HG03460 (cell line): ENCODE measurements at regions not wholly inside any gene's neighbourhood (a gene's known extent, or its start where the extent isn't known, plus 50 kb on each side); places are given as distances from the start of the nearest gene placed in this dataset.

Experiments used
- ATAC-seq: cut with Tn5 transposase; IDR thresholded peaks from one replicate; pipeline ENCODE4 v1.9.1; 2021; ENCODE audit not compliant: unreplicated experiment

DNA sequence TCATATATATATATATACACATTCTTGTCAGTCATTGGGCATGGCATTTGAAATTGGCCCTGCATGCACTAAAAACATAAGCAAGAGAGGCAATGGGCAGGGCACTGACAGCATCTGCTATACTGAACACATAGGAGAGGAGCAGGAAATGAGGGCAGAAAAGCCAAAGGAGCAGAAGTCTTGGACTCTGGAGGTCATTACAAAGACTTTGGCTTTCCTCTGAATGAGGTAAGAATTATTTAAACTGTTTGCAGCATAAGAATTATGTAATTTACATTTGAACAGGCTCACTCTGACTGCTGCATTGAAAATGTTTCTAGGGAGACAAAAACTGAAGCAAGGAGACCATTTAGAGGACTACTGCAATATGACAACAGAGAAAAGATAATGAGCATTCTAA, 396.5 kb downstream of the PRDM5 start:
- ATAC-seq = no peak

DNA sequence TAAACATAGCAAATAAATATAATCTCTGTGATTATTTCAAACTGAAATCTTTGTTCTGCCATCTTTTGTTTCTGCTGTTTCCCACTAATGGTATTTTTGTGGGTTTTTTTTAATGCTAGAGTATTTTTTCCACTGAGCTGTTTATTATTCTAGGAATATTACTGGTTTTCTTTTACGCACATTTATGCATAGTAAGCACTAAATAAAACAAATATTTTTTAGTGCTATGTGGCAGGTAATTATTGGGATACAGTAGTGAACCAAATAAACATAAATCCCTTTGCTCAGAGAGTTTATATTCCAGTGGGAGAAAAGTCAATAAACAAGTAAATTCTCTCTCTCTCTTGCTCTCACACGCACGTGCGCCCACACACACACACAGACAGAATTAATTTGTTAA, 397.4 kb downstream of the PRDM5 start:
- ATAC-seq = no peak

DNA sequence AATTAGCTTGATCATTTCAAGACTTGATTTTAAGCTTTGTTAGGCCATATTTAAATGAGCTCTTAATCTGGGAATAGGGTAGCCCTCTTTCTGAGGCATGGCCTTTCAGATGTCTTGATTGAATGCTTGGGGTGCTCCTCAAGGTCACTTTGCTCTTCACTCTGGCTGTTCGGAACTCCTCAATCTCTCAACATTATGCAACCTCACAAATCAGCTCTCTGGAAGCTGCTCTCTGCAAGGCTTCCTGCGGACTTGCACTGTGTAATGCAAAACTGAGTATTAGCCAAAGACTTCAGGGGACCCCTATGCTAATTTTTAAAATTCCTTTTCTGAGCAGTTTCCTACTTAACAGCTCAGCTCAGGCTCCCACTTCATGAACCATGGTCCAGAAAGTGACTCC, 398.3 kb downstream of the PRDM5 start:
- no peak for ATAC-seq

DNA sequence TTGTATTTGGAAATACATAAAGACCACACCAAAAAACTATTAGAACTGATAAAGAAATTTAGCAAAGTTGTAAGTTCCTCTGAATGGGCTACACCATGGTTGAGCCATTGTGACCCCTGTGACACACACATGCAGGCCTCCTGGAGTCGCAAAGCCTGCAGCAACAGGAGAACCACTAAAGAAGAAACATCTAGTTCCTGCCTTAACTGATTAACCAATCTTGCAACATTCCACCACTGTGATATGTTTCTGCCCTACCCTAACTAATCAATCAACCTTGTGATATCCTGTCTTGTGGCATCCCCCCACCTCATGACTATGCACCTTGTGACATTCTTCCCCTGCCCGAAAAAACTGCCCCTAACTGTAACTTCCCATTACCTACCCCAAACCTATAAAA, 401.8 kb downstream of the PRDM5 start:
- ATAC-seq = no peak

DNA sequence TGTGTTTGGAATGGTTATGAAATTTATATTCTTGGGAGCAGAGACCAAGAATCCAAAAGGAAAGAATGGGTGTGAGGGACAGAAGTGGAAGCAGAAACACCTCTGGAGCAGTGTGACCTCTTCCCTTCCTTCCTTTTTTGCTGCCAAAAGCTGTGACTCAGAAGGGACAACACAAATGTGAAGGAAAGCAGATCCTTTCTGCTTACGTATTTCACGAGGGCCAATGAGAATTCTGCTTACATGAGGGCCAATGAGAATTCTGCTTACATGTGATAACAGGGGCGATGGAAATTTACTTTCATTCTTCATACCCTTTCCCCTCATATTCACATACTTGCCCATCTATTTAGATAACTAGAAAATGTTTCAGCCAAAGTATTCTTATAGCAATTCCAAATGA, 404.6 kb downstream of the PRDM5 start:
- no peak for ATAC-seq

DNA sequence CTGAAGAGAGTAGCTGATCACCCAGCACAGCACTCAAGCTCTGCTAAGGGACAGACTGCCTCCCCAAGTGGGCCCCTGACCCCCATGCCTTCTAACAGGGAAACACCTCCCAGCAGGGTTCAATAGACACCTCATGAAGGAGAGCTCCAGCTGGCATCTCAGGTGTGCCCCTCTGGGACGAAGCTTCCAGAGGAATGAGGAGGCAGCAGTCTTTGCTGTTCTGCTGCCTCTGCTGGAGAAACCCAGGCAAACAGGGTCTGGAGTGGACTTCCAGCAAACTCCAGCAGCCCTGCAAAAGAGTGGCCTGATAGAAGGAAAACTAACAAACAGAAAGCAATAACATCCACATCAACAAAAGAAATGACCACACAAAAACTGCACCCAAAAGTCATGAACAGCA, 412.8 kb downstream of the PRDM5 start:
- no peak for ATAC-seq

DNA sequence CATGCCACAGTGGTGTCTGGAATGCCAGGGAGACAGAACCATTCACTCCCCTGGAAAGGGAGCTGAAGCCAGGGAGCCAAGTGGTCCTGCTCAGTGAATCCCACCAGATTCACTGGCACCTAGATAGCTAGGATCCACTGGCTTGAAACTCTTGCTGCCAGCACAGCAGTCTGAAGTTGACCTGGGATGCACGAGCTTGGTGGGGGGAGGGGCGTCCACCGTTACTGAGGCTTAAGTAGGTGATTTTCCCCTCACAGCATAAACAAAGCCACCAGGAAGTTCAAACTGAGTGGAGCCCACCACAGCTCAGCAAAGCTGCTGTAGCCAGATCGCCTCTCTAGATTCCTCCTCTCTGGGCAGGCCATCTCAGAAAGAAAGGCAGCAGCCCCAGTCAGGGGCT, 413.3 kb downstream of the PRDM5 start:
- no peak for ATAC-seq

DNA sequence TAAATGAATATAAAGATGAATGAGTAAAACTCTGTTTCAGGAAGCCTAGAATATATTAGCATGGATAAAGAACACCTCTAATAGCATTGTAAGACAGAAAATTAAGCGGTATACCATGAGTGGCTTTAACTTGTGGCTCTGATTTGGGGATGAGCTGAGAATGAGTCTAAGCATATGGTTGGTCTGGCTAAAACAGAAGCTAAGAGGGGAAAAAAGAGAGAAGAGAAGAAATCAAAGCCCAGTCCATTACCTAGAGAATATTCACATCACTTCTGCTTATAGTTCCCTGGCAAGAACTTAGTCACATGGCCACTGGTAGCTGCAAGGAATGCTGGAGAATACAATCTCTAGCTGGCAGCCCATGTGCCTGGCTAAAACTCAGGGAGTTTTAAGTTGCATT, 414.5 kb downstream of the PRDM5 start:
- no peak for ATAC-seq

DNA sequence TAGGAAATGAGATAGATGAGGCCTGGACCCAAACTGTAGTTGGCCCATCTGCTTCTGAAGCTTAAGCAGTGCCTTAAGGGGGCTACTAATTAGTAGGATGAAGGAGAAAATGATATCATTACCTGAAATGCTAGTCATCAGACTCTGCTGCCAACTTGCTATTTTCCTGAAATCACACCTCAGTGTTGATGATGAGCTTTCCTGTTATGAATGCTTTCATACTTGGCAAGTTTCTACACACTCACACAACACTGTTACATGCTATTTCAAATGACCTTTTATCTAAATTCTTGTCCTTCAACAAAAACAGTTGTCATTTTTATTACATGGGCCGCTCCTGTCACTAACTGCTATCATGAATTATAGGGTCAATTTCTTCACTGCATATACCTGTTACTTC, 416.0 kb downstream of the PRDM5 start:
- no peak for ATAC-seq

DNA sequence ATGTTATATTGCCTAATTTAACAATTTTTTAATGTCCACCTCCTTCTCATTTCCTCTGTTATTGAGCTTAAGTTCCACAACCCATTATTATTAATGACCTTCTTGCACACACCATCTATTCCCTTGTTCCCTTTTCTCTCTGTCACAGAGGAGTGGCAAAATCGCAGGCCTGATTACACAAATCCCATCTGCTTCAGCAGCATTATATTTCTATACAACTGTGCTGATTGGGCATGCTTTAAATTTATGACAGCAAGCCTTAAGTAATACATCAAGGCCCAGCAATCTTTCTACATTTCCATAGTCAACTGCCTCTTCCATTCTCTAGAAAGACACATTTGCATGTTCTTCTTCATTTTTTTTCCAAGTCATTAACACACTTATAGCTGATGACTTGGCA, 423.8 kb downstream of the PRDM5 start:
- ATAC-seq = no peak

DNA sequence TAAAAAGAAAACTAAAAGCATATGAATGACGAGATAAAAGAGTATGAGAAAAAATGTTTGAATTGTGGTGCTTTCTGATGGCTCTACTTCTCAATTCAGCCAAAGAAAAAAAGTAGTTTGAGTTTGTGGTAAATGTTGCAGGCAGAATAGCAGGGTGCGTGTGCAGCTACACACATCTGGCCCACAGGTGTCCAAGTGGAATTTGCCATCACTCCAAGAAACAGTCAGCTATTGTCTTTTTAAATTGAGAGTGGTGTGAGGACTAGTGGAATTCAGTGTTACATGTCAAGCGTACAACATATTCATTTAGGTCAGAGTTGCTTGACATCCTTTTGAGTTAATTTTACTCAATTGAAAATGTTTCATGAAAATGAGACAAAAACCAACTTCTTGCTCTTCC, 424.8 kb upstream of the MAD2L1 start:
- no peak for ATAC-seq

DNA sequence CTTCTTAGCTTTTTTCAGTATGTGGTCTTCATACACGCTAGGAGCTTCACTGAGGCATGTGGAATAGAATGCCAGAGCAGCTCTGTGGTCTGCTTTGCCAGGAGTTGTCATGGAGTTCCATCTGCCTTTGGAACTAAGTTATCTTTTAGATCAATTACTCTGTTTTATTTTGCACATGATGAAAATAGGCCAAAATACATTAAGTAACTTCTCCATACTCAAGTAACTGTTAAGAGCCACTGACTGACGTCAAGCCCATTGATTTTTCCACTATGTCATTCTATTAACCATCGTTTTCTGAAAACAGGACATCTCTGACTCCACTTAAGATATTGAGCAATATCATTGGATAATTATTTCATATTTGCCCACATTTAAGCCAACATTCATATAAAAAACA, 415.1 kb upstream of the MAD2L1 start:
- no peak for ATAC-seq

DNA sequence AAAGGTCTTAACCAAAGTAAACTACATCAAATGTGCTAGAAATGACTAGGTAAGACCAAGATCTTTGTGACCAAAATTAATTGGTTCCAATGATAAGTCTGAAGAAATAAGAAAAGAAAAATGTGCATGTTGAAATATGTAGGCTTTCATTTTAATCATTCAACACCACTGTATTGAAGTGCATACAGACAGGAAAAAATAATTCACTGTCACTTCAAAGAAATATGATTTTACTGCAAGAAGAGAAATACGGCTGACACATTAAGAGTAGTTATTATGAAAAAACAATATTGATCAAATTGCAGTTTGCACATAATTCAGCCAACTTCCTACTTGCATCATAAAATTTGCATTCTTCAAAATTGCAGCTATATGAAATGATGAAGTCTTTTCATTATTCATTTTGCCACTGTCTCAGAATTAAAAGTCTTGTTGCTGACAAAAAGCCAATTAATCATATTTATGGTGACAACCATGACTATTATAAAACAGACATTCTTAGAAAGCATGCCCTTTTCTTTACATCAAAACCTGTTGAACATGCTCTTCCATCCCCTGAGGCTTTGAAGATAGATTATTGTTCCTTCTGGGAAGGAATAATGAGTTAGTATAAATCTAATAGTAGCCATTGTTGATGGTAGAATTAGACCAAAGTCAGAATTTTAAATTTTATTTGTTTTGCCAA, 405.9 kb upstream of the MAD2L1 start:
- ATAC-seq = no peak

DNA sequence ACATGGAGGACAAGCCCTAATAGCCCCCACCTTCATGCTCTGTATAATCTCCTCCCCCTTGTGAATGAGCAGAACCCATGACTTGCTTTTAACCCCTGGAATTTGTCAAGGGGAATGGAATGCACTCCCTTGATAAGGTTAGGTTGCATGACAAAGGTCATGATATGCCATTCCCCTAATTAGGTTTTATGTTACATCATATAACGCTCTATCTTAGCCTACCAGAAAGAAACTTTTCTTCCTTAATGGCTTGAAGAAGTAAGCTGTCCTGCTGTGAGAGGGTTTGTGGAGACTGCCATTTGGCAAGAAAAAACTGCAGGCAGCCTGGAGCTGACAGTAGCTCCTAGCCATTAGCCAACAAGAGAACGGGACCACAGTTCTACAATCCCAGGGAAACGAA, 399.8 kb upstream of the MAD2L1 start:
- no peak for ATAC-seq

DNA sequence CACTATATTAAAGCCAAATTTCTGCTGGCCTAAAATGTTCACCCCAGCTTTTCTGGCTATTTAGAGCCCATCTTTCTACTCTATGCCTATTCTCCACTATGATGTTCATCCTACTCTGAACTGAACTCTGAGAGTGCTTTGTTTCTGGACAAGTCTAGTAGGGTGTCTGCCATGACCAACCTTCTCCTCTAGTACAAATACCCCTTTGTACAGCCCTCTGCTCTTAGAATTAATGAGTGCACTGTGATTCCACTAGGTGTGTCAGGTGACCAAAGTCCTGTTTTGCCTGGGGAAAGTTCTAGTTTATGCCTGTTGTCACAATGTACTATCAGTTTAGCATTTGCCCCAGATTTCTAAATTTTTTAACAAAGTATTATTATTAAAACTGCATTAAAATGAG, 388.1 kb upstream of the MAD2L1 start:
- no peak for ATAC-seq

DNA sequence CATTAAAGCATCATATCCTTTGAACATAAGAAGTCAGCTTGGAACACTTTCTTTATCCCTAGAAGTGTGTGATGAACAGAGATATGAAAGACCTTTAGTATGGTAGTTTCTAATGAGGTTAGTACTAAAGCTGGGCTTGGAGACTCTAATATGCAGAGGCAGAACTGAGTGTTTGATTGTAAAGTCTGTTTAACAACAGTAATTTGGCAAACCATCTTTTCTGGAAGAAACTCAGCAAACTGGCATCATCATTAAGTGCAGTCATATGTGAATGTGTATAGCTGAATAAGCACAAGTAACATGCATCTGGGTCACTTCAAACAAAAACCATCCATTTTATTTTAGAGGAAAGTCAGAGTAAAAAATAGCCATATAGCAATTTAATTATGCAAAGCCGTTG, 385.9 kb upstream of the MAD2L1 start:
- ATAC-seq = no peak

DNA sequence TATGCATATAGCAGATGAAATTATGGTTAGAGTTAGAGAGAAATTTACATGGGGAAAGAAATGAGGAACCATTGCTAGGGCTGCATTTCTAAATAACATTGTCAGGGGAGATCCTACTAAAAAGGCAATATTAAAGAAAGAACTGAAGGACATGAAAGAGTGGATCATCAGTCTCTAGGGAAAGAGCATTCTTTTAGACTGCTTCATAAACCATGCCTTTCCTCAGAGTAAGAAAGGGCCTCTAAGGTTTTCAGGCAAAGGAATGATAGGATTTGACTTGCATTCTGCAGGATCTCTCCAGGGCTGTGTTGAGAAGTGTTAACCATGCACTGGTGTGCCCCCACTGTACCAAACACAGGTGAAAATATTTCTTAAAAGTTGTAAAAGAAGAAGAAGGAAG, 385.4 kb upstream of the MAD2L1 start:
- ATAC-seq = no peak

DNA sequence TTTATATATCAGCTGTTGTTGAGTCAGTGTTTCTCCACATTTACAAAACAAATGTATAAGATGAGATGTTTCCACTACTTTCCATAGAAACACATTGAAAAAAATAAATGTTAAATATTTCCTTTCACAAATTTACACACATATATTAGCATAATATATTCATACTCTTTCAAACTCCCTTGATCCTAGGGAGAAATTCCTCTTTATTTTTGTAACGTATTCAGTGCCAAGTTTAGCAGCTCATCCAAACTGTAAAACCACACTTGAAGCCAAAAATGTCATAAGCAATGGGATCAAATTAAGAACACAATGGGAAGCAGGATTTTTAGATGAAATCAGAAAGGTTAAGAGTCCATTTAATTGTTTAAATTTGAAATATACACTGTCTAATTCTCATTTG, 381.1 kb upstream of the MAD2L1 start:
- no peak for ATAC-seq

DNA sequence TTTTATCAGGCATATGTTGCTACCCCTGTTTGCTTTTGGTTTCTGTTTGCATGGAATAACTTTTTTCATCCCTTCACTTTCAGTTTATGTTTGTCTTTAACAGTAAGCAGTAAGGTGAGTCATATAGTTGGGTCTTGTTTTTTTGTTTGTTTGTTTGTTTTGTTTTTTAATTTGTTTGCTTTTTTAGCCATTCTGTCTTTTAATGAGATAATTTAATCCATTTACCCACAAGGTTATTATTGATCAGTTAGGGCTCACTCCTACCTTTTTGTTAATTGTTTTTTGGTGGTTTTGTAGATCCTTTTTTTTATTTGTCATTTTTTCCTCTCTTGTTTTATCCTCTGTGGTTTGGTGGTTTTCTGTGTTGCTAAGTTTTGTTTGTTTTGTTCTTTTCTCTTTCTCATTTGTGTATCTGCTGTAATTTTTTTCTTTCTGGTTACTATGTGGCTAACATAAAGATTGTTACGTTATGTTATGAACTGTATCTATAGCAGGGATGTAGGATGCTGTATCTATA, 379.5 kb upstream of the MAD2L1 start:
- ATAC-seq = peak; percentile 95

DNA sequence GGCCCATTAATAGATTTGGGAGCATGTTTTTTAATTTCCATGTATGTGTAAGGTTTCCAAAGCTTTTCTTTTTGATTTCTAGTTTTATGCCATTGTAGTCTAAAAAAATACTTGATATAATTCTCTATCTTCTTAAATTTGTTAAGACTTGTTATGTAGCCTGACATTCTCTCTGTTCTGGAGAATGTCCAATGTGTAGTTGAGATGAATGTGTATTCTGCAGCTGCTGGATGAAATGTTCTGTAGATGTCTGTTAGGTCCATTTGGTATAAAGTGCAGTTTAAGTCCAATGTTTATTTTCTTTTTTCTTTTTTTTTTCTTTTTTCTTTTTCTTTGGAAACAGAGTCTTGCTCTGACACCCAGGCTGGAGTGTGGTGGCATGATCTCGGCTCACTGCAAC, 378.5 kb upstream of the MAD2L1 start:
- no peak for ATAC-seq

DNA sequence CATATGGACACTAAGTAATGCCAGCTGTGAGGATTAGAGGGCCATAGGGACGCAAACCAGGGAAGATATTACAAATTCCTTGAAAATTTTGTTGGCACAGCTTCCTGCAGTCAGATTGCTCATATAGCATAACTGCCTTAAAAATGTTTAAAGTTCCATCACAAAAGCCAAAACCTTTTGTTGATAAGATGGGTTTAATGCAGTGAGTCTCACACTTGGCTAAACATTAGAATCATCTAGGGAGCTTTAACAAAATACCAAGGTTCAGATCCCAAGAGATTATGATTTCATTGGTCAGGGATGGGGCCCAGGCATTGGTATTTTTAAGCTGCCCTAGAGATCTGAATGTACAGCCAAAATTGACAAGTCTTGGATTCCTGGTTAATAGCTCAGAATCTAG, 376.5 kb upstream of the MAD2L1 start:
- ATAC-seq = no peak

DNA sequence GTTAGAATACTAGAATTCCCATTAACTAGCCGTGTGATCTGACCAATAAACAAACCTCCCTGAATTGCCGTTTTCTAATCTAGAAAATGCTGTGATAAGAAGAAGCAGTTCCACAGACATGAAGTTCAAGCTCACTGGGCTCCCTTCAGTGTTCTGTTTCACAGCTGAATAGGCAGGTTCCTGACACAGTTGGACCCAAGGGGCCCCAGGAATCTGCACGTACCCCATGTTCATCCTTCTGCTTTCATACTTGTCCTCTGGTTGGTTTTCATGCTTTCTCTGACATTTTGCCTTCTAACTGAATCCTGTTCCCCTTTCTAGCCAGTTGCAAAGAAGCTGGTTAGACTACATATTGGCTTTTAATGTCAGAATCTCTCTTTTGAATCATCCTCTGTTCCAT, 374.1 kb upstream of the MAD2L1 start:
- no peak for ATAC-seq

DNA sequence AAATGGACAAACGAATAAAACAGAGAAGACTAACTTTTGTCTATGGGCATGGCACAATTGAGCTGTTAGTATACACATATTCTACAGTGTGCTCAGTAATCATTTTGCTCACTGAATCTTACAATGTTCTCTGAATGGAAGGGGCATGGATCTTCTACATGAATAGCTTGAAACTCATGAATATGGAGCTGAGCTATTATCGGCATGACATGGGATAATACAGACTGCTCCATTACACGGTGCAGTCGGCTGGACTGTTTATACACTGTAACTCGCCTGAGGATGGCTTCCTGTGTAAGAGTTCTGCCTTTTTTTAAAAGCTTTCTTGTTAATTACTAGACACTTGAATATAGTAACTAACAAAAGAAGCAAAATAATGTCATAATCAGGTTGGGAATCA, 368.5 kb upstream of the MAD2L1 start:
- no peak for ATAC-seq
